DMS153 (cell line): ENCODE measurements at regions not wholly inside any gene's neighbourhood (a gene's known extent, or its start where the extent isn't known, plus 50 kb on each side); places are given as distances from the start of the nearest gene placed in this dataset.
"Not testable (repeated sequence)": the region's sequence is repeated elsewhere in the genome, so short reads cannot be mapped to it uniquely, and the experiment has no call there.

ENCODE experiments used
- DNase-seq: peaks from one replicate; lab custom pipeline; 2025; lab: John Stamatoyannopoulos, UW

GRCh38 chr7:19957664-19958063 is 184.2 kb upstream of the TMEM196 start:
- DNase-seq, result no peak

GRCh38 chr7:19954166-19954565 is 180.7 kb upstream of the TMEM196 start:
- DNase-seq, result not testable (repeated sequence)

GRCh38 chr7:19953411-19953810 is 180.0 kb upstream of the TMEM196 start:
- not testable (repeated sequence) for DNase-seq

- no peak for DNase-seq
Measured at GRCh38 chr7:19948160-19948559, 174.7 kb upstream of the TMEM196 start.

GRCh38 chr7:19944363-19945120 is 171.1 kb upstream of the TMEM196 start:
- DNase-seq, result no peak

- DNase-seq, result no peak
Measured at GRCh38 chr7:19939746-19940145, 166.3 kb upstream of the TMEM196 start.

- peak; percentile 35 for DNase-seq
Measured at GRCh38 chr7:19932549-19933249, 159.3 kb upstream of the TMEM196 start.

GRCh38 chr7:19930851-19931250 is 157.4 kb upstream of the TMEM196 start:
- no peak for DNase-seq

- no peak for DNase-seq
Measured at GRCh38 chr7:19930051-19930450, 156.6 kb upstream of the TMEM196 start.

GRCh38 chr7:19928247-19928646 is 154.8 kb upstream of the TMEM196 start:
- DNase-seq, result no peak

- no peak for DNase-seq
Measured at GRCh38 chr7:19920705-19921104, 147.3 kb upstream of the TMEM196 start.

GRCh38 chr7:19920166-19920565 is 146.7 kb upstream of the TMEM196 start:
- no peak for DNase-seq

GRCh38 chr7:19919261-19920095 is 146.1 kb upstream of the TMEM196 start:
- no peak for DNase-seq

- DNase-seq, result no peak
Measured at GRCh38 chr7:19916046-19916445, 142.6 kb upstream of the TMEM196 start.

- no peak for DNase-seq
Measured at GRCh38 chr7:19915596-19915995, 142.2 kb upstream of the TMEM196 start.

- no peak for DNase-seq
Measured at GRCh38 chr7:19914866-19915265, 141.4 kb upstream of the TMEM196 start.

GRCh38 chr7:19900118-19900517 is 126.7 kb upstream of the TMEM196 start:
- DNase-seq, result no peak

GRCh38 chr7:19899529-19899928 is 126.1 kb upstream of the TMEM196 start:
- no peak for DNase-seq

- not testable (repeated sequence) for DNase-seq
Measured at GRCh38 chr7:19882893-19883292, 109.5 kb upstream of the TMEM196 start.

- DNase-seq, result no peak
Measured at GRCh38 chr7:19872094-19872493, 98.7 kb upstream of the TMEM196 start.

- no peak for DNase-seq
Measured at GRCh38 chr7:19871102-19871501, 97.7 kb upstream of the TMEM196 start.

GRCh38 chr7:19869979-19870378 is 96.6 kb upstream of the TMEM196 start:
- no peak for DNase-seq
